Fibroblast of pulmonary artery (primary cell): ENCODE measurements at regions not wholly inside any gene's neighbourhood (a gene's known extent, or its start where the extent isn't known, plus 50 kb on each side); places are given as distances from the start of the nearest gene placed in this dataset.

Experiments used
- DNase-seq: peaks from one replicate; pipeline ENCODE4 v3.0.0-alpha.2; 2010; ENCODE audit warnings: low read depth
- H3K4me3 ChIP-seq: replicated peaks from 2 replicates; pipeline ENCODE4 v1.5.1; 2011; ENCODE audit warnings: low read depth, mild to moderate bottlenecking, control low read depth, low read length, moderate library complexity
- TF ChIP-seq, protein P1 (sequence below): IDR thresholded peaks from 2 replicates; pipeline ENCODE4 v1.5.1; 2011; ENCODE audit warnings: mild to moderate bottlenecking, control low read depth, low read length, inconsistent platforms; ENCODE audit errors: missing control alignments

DNA sequence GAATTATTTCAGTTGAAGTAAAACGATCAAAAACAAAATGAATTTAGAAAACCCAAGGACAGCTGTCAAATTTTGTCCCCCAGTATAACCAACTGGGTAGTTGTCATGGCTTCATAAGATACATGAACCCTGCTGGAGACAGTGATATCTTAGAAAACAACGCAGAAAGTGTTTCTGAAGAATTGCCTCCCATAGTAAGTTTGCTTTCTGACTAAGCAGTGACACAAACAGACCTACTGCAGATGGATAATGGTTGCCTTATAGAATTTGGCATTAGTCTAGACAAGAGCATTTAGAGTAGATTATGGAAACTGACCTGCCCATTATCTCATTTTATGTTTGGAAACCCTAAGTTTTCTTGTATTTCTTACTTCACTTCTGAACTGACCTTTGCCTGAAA lies 187.7 kb upstream of the KCNN2 start:
- TF ChIP-seq, protein P1, sequence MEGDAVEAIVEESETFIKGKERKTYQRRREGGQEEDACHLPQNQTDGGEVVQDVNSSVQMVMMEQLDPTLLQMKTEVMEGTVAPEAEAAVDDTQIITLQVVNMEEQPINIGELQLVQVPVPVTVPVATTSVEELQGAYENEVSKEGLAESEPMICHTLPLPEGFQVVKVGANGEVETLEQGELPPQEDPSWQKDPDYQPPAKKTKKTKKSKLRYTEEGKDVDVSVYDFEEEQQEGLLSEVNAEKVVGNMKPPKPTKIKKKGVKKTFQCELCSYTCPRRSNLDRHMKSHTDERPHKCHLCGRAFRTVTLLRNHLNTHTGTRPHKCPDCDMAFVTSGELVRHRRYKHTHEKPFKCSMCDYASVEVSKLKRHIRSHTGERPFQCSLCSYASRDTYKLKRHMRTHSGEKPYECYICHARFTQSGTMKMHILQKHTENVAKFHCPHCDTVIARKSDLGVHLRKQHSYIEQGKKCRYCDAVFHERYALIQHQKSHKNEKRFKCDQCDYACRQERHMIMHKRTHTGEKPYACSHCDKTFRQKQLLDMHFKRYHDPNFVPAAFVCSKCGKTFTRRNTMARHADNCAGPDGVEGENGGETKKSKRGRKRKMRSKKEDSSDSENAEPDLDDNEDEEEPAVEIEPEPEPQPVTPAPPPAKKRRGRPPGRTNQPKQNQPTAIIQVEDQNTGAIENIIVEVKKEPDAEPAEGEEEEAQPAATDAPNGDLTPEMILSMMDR: no peak
- H3K4me3 ChIP-seq: no peak overlapping the region
- no peak for DNase-seq

DNA sequence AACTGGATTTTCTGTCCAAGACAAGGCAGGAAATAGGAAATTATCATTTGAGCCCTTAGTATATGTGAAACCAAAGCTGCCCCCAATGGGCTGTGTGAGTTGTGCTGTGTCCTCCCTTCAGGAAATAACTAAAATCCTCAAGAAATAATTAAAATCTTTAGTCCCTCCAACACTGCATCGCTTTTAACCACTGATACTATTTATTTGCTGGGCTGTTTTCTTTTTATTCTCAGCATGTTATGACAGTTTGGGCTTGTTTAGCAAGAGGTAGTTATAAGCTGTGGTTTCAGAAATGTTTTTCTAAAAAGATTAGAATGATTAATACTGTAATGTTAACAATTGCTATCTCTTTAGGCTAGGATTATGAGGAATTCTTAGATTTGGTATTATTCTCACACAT lies 187.0 kb upstream of the KCNN2 start:
- H3K4me3 ChIP-seq: no peak overlapping the region
- DNase-seq: peak; percentile 16
- TF ChIP-seq, protein P1: no peak

DNA sequence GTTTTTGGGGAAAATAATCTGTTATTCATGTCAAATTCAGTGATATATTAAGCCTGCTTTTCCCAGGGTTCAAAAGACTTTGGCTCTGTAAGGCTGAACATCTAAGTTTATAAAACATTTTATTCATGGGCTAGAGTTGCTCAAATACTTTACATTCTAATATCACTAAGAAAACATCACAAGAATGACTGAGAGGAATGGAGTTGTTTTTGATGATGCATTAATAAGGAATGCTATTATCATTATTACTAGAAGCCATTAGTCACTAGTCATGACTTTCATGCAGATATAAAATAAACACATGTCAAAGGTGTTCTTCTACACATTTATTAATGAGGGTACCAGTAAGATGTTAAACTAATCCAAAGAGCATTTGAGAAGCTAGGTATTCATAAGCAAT lies 185.5 kb upstream of the KCNN2 start:
- TF ChIP-seq, protein P1: no peak
- no peak overlapping the region for H3K4me3 ChIP-seq
- DNase-seq: peak; percentile 56

DNA sequence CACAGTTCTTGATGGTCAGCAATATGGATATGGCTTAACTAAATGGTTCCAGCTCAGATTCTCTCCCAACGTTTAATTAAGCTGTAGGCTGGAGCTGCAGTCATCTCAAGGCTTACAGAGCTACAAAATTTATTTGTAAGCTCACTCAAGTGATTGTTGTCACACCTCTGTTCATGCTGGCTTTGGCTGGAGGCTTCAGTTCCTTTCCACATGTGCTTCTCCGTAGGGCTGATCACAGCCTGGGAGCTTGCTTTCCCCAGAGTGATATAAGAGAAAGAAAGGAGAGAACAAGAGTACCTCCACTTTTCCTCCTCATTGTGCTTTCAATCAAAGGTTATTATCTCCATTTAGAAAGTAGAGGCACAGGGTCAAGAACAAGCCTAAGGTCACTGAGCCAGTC lies 182.7 kb upstream of the KCNN2 start:
- TF ChIP-seq, protein P1: no peak
- DNase-seq: no peak
- H3K4me3 ChIP-seq: no peak overlapping the region

DNA sequence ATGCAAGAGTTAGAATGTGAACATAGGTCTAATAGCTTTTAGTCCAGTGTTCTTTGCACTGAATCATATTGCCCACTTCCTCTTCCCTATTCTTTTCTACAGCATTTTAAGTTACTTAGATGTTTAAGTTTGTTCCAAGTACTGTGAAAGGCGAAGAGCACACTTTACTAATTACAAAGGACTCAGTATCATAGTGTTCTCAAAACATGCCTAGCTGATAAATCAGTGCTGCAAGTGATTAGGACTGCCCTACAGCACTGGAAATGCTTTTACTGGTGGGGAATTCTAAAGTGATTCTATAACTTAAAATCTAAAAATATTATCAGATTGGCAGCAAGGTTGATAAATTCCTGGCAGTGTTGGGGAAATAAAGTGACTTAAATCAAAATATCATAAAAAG lies 177.9 kb upstream of the KCNN2 start:
- DNase-seq: no peak
- no peak overlapping the region for H3K4me3 ChIP-seq
- TF ChIP-seq, protein P1: no peak

DNA sequence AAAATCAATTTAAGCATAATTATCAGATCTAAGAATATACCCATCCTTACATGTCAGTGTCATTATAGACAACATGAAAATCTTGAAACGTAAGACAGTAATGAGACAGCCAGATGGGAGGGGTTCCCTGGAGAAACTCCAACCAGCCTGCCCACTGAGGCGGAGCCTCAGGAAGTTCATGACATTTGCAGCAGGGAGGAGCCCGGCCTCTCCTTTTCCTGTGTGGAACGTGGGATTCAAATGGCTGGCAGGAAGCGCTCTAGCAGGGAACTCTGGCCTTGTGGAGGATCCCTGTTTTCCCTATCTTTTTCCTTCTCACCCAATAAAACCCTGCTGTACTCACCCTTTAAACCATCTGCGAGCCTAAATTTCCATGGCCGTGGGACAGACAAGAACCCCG lies 176.6 kb upstream of the KCNN2 start:
- TF ChIP-seq, protein P1: no peak
- peak; percentile 34 for DNase-seq
- no peak overlapping the region for H3K4me3 ChIP-seq

DNA sequence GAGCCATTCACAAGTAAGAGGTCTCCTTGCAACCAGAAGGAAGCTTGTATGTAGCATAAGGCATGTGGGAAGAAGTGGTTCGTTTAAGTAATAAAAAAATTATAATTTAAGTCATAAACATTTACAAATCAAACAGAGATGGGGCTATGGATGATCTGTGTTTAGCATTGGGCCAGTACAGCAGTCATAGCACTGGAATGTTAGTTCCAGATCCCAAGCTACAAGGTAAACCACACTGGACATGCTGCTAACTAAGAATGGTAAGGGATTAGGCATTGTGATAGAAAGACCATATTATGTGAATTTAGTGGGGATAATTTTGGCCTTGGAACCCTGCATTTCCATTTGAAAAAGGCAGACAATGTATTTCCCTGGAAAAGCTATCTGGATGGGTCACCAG lies 170.4 kb upstream of the KCNN2 start:
- DNase-seq: no peak
- TF ChIP-seq, protein P1: no peak
- no peak overlapping the region for H3K4me3 ChIP-seq
